HG03469 (cell line): ENCODE measurements at regions not wholly inside any gene's neighbourhood (a gene's known extent, or its start where the extent isn't known, plus 50 kb on each side); places are given as distances from the start of the nearest gene placed in this dataset.
"Not testable (repeated sequence)": the region's sequence is repeated elsewhere in the genome, so short reads cannot be mapped to it uniquely, and the experiment has no call there.

Source experiments
- ATAC-seq: cut with Tn5 transposase; IDR thresholded peaks from one replicate; pipeline ENCODE4 v1.9.1; 2021; ENCODE audit warnings: mild to moderate bottlenecking, moderate library complexity, moderate number of reproducible peaks; ENCODE audit not compliant: unreplicated experiment

GRCh38 chr1:4062041-4062440 lies 162.0 kb upstream of the C1orf174 start:
- no peak for ATAC-seq

GRCh38 chr1:4062560-4062959 lies 162.5 kb upstream of the C1orf174 start:
- no peak for ATAC-seq

- no peak for ATAC-seq
Observed at GRCh38 chr1:4062992-4063391, 162.9 kb upstream of the C1orf174 start.

- ATAC-seq, result no peak
Observed at GRCh38 chr1:4063516-4063915, 163.4 kb upstream of the C1orf174 start.

- no peak for ATAC-seq
Observed at GRCh38 chr1:4064150-4064889, 164.2 kb upstream of the C1orf174 start.

- ATAC-seq, result no peak
Observed at GRCh38 chr1:4066860-4067599, 167.0 kb upstream of the C1orf174 start.

- no peak for ATAC-seq
Observed at GRCh38 chr1:4068076-4068475, 168.0 kb upstream of the C1orf174 start.

- ATAC-seq, result no peak
Observed at GRCh38 chr1:4071653-4072052, 171.6 kb upstream of the C1orf174 start.

GRCh38 chr1:4072481-4073153 lies 172.5 kb upstream of the C1orf174 start:
- no peak for ATAC-seq

- no peak for ATAC-seq
Observed at GRCh38 chr1:4075436-4076225, 175.6 kb upstream of the C1orf174 start.

GRCh38 chr1:4076346-4076745 lies 176.3 kb upstream of the C1orf174 start:
- no peak for ATAC-seq

GRCh38 chr1:4078091-4078962 lies 178.3 kb upstream of the C1orf174 start:
- not testable (repeated sequence) for ATAC-seq

- no peak for ATAC-seq
Observed at GRCh38 chr1:4079815-4080214, 179.7 kb upstream of the C1orf174 start.

- ATAC-seq, result no peak
Observed at GRCh38 chr1:4081806-4082711, 182.0 kb upstream of the C1orf174 start.

GRCh38 chr1:4083231-4084047 lies 183.4 kb upstream of the C1orf174 start:
- ATAC-seq, result no peak

- ATAC-seq, result no peak
Observed at GRCh38 chr1:4084048-4084431, 184.0 kb upstream of the C1orf174 start.

- no peak for ATAC-seq
Observed at GRCh38 chr1:4084446-4084845, 184.4 kb upstream of the C1orf174 start.

GRCh38 chr1:4084896-4085295 lies 184.8 kb upstream of the C1orf174 start:
- ATAC-seq, result no peak
